ENCODE measurements at regions not wholly inside any gene's neighbourhood (a gene's known extent, or its start where the extent isn't known, plus 50 kb on each side); places are given as distances from the start of the nearest gene placed in this dataset.

- TF ChIP-seq SIRT6 (IDR thresholded peaks at IDR 0.05; ENCODE audit: low read length) = no peak
- TF ChIP-seq SRF (IDR thresholded peaks at IDR 0.05; ENCODE audit: low read depth, low read length) = no peak
- TF ChIP-seq JUND (IDR thresholded peaks at IDR 0.05; ENCODE audit: low read length) = no peak
- TF ChIP-seq, protein P1, sequence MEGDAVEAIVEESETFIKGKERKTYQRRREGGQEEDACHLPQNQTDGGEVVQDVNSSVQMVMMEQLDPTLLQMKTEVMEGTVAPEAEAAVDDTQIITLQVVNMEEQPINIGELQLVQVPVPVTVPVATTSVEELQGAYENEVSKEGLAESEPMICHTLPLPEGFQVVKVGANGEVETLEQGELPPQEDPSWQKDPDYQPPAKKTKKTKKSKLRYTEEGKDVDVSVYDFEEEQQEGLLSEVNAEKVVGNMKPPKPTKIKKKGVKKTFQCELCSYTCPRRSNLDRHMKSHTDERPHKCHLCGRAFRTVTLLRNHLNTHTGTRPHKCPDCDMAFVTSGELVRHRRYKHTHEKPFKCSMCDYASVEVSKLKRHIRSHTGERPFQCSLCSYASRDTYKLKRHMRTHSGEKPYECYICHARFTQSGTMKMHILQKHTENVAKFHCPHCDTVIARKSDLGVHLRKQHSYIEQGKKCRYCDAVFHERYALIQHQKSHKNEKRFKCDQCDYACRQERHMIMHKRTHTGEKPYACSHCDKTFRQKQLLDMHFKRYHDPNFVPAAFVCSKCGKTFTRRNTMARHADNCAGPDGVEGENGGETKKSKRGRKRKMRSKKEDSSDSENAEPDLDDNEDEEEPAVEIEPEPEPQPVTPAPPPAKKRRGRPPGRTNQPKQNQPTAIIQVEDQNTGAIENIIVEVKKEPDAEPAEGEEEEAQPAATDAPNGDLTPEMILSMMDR (IDR thresholded peaks at IDR 0.05; ENCODE audit: control extremely low read depth in 1 of 3, insufficient read depth in 1 of 3, low read depth in 1 of 3, low read length in 3 of 3) = no peak
- TF ChIP-seq RAD21 (IDR thresholded peaks at IDR 0.05 in 1 of 2, conservative IDR thresholded peaks at IDR 0.05 in 1 of 2; ENCODE audit: low read depth in 2 of 2, low read length in 2 of 2) = no peak
- TF ChIP-seq KDM1A (IDR thresholded peaks at IDR 0.05; ENCODE audit: borderline replicate concordance, low read length) = no peak
- TF ChIP-seq TAF1 (IDR thresholded peaks at IDR 0.05; ENCODE audit: low read depth, low read length) = no peak
- TF ChIP-seq NANOG (IDR thresholded peaks at IDR 0.05; ENCODE audit: insufficient read depth, low read depth, low read length, poor library complexity, severe bottlenecking) = no peak
These were observed 129.5 kb downstream of the GNL3L start for GRCh38 chrX:54659547-54659946.

Measured in H1 (cell line).